SK-N-SH (cell line): ENCODE measurements at regions not wholly inside any gene's neighbourhood (a gene's known extent, or its start where the extent isn't known, plus 50 kb on each side); places are given as distances from the start of the nearest gene placed in this dataset.

ENCODE experiments used
- EZH2phosphoT487 ChIP-seq: fragments of 200-600 bp; sonication (generic); IDR thresholded peaks from 2 replicates; pipeline ENCODE4 v1.6.1; 2017; ENCODE audit warnings: low read depth, mixed run types, mild to moderate bottlenecking, antibody characterized with exemption, moderate library complexity, borderline replicate concordance
- GABPA ChIP-seq: IDR thresholded peaks from 2 replicates; pipeline ENCODE4 v1.4.0; 2012; ENCODE audit warnings: low read depth, mild to moderate bottlenecking
- MXI1 ChIP-seq: IDR thresholded peaks from 2 replicates; pipeline ENCODE4 v1.6.1; 2012; ENCODE audit warnings: mild to moderate bottlenecking, low read depth, low read length, improper control_type of control experiment
- RAD21 ChIP-seq: IDR thresholded peaks from 2 replicates; pipeline ENCODE4 v1.6.1; 2012; ENCODE audit warnings: mild to moderate bottlenecking, low read length
- SMC3 ChIP-seq: IDR thresholded peaks from 2 replicates; pipeline ENCODE4 v1.6.1; 2012; ENCODE audit warnings: low read depth, low read length, improper control_type of control experiment
- TF ChIP-seq, protein P1 (sequence below): fragments of 200-600 bp; sonication (generic); IDR thresholded peaks from 2 replicates; pipeline ENCODE4 v1.6.1; 2017; ENCODE audit warnings: antibody characterized with exemption, mild to moderate bottlenecking, moderate library complexity
- TF ChIP-seq, protein P2 (sequence below): IDR thresholded peaks from 2 replicates; pipeline ENCODE4 v1.6.1; 2012; ENCODE audit warnings: mild to moderate bottlenecking, low read depth, low read length, moderate library complexity
- TF ChIP-seq, protein P3 (sequence below): fragments of 150-350 bp; IDR thresholded peaks from 2 replicates; pipeline ENCODE4 v1.6.1; 2017; ENCODE audit warnings: antibody characterized with exemption, low read length, low read depth, borderline replicate concordance

DNA sequence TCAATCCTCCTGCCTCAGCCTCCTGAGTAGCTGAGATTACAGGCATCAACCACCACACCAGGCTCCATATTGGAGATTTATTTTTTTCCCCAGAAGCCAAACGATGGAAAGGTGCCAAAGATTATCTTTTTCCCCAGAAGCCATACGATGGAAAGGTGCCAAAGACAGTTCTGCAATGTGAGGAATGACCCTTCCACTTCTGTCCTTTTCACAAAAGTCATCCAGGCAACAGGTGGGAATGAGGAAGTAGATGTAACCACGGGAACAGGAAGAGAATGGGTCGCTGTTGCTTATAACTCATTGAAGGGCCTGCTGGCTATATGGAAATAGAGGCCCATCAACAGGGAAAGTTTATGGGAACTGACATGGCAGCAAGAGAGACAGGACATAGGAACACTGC, 233.7 kb upstream of the MSX2 start:
- TF ChIP-seq, protein P1, sequence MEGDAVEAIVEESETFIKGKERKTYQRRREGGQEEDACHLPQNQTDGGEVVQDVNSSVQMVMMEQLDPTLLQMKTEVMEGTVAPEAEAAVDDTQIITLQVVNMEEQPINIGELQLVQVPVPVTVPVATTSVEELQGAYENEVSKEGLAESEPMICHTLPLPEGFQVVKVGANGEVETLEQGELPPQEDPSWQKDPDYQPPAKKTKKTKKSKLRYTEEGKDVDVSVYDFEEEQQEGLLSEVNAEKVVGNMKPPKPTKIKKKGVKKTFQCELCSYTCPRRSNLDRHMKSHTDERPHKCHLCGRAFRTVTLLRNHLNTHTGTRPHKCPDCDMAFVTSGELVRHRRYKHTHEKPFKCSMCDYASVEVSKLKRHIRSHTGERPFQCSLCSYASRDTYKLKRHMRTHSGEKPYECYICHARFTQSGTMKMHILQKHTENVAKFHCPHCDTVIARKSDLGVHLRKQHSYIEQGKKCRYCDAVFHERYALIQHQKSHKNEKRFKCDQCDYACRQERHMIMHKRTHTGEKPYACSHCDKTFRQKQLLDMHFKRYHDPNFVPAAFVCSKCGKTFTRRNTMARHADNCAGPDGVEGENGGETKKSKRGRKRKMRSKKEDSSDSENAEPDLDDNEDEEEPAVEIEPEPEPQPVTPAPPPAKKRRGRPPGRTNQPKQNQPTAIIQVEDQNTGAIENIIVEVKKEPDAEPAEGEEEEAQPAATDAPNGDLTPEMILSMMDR, result no peak
- TF ChIP-seq, protein P2, sequence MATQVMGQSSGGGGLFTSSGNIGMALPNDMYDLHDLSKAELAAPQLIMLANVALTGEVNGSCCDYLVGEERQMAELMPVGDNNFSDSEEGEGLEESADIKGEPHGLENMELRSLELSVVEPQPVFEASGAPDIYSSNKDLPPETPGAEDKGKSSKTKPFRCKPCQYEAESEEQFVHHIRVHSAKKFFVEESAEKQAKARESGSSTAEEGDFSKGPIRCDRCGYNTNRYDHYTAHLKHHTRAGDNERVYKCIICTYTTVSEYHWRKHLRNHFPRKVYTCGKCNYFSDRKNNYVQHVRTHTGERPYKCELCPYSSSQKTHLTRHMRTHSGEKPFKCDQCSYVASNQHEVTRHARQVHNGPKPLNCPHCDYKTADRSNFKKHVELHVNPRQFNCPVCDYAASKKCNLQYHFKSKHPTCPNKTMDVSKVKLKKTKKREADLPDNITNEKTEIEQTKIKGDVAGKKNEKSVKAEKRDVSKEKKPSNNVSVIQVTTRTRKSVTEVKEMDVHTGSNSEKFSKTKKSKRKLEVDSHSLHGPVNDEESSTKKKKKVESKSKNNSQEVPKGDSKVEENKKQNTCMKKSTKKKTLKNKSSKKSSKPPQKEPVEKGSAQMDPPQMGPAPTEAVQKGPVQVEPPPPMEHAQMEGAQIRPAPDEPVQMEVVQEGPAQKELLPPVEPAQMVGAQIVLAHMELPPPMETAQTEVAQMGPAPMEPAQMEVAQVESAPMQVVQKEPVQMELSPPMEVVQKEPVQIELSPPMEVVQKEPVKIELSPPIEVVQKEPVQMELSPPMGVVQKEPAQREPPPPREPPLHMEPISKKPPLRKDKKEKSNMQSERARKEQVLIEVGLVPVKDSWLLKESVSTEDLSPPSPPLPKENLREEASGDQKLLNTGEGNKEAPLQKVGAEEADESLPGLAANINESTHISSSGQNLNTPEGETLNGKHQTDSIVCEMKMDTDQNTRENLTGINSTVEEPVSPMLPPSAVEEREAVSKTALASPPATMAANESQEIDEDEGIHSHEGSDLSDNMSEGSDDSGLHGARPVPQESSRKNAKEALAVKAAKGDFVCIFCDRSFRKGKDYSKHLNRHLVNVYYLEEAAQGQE, result no peak
- TF ChIP-seq RAD21 (no peak), MXI1 (no peak), SMC3 (no peak), EZH2phosphoT487 (no peak), GABPA (no peak)
- TF ChIP-seq, protein P3, sequence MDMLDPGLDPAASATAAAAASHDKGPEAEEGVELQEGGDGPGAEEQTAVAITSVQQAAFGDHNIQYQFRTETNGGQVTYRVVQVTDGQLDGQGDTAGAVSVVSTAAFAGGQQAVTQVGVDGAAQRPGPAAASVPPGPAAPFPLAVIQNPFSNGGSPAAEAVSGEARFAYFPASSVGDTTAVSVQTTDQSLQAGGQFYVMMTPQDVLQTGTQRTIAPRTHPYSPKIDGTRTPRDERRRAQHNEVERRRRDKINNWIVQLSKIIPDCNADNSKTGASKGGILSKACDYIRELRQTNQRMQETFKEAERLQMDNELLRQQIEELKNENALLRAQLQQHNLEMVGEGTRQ, result no peak
